Activated CD8-positive, alpha-beta T cell treated with anti-CD3 and anti-CD28 coated beads for 36 hours (primary cell): ENCODE measurements at regions not wholly inside any gene's neighbourhood (a gene's known extent, or its start where the extent isn't known, plus 50 kb on each side); places are given as distances from the start of the nearest gene placed in this dataset.
A peak's percentile ranks its signal among the peaks of the same experiment; 100 is the strongest.

Source experiments
- ATAC-seq: fragments of 200-7000 bp; cut with Tn5 transposase; one replicate; pipeline ENCODE4 v1.10.0; 2021; ENCODE audit warnings: mild to moderate bottlenecking, moderate library complexity
- CTCF ChIA-PET: fragments of 350-600 bp; sonication (Branson Sonifier 250); formaldehyde crosslinking; loops from one replicate; lab custom pipeline; 2021; ENCODE audit warnings: antibody characterized with exemption; lab: Charles Lee
- POLR2A ChIA-PET: fragments of 350-600 bp; sonication (Branson Sonifier 250); formaldehyde crosslinking; loops from one replicate; lab custom pipeline; 2021; ENCODE audit warnings: antibody characterized with exemption; lab: Charles Lee
- DNase-seq: peaks from one replicate; pipeline ENCODE4 v3.0.0-alpha.2; 2020
- H3K27ac Mint-ChIP-seq: one replicate; pipeline ENCODE4 v1.8.0; 2021; ENCODE audit warnings: mild to moderate bottlenecking, mixed read lengths
- H3K27me3 Mint-ChIP-seq: one replicate; pipeline ENCODE4 v1.8.0; 2021; ENCODE audit warnings: mixed read lengths
- H3K36me3 Mint-ChIP-seq: one replicate; pipeline ENCODE4 v1.8.0; 2021; ENCODE audit warnings: low read depth, mixed read lengths
- H3K4me1 Mint-ChIP-seq: one replicate; pipeline ENCODE4 v1.8.0; 2021; ENCODE audit warnings: low read depth, mixed read lengths
- H3K4me3 Mint-ChIP-seq: one replicate; pipeline ENCODE4 v1.8.0; 2021; ENCODE audit warnings: mild to moderate bottlenecking, moderate library complexity, mixed read lengths
- H3K9me3 Mint-ChIP-seq: one replicate; pipeline ENCODE4 v1.8.0; 2021; ENCODE audit warnings: mixed read lengths
- CTCF ChIP-seq: fragments of 200-600 bp; IDR thresholded peaks from one replicate; pipeline ENCODE4 v1.8.0; 2022; ENCODE audit warnings: antibody characterized with exemption, mild to moderate bottlenecking
- intact Hi-C: fragments of 100-400 bp; cut with micrococcal nuclease; formaldehyde crosslinking; loops from one replicate; pipeline ENCODE4 v1.10.0; 2022

GRCh38 chr14:34931206-34931605 lies 51.6 kb upstream of the SRP54 start:
- H3K4me1 Mint-ChIP-seq, result peaks cover 40% of the 10 kb centered on the region
- H3K27ac Mint-ChIP-seq, result peak overlapping the region; percentile 97
- ChIA-PET POLR2A (interaction anchor here (0.9 to 2.4 kb wide), 5 partner anchors 51 to 485 kb away, joined by 4 to 13 read pairs (median 9); partner anchors contain the start of genes BAZ1A, FAM177A1 and SRP54), CTCF (interaction anchor here (2.5 kb wide), 1 partner anchor 50 kb away, joined by 11 read pairs; no protein-coding TSS in a partner anchor)
- H3K4me3 Mint-ChIP-seq, result peak overlapping the region; percentile 60
- intact Hi-C loops, result loop anchor here (5.0 kb wide), 1 partner anchor 51 kb away; the partner anchor contains the start of gene SRP54
- H3K9me3 Mint-ChIP-seq, result peaks cover 4% of the 10 kb centered on the region
- peaks cover 10% of the 10 kb centered on the region for H3K36me3 Mint-ChIP-seq
- ATAC-seq, result peak; percentile 79
- peak; percentile 48 for DNase-seq
- TF ChIP-seq CTCF, result no peak
- H3K27me3 Mint-ChIP-seq, result no peaks in the 10 kb centered on the region

GRCh38 chr14:34930591-34931091 lies 52.2 kb upstream of the SRP54 start:
- ChIA-PET CTCF (interaction anchor here (0.7 to 2.5 kb wide), 2 partner anchors 50 to 65 kb away, joined by 3 to 11 read pairs; no protein-coding TSS in a partner anchor), POLR2A (interaction anchor here (0.7 to 2.4 kb wide), 7 partner anchors 52 to 486 kb away, joined by 3 to 13 read pairs (median 5); partner anchors contain the start of genes BAZ1A, FAM177A1 and SRP54)
- TF ChIP-seq CTCF, result no peak
- peaks cover 10% of the 10 kb centered on the region for H3K36me3 Mint-ChIP-seq
- intact Hi-C loops, result loop anchor here (5.0 kb wide), 1 partner anchor 52 kb away; the partner anchor contains the start of gene SRP54
- peaks cover 40% of the 10 kb centered on the region for H3K4me1 Mint-ChIP-seq
- peak; percentile 60 for ATAC-seq
- H3K27ac Mint-ChIP-seq, result peak overlapping the region; percentile 97
- H3K4me3 Mint-ChIP-seq, result peak overlapping the region; percentile 67
- no peaks in the 10 kb centered on the region for H3K27me3 Mint-ChIP-seq
- peaks cover 4% of the 10 kb centered on the region for H3K9me3 Mint-ChIP-seq
- peak; percentile 38 for DNase-seq

DNA sequence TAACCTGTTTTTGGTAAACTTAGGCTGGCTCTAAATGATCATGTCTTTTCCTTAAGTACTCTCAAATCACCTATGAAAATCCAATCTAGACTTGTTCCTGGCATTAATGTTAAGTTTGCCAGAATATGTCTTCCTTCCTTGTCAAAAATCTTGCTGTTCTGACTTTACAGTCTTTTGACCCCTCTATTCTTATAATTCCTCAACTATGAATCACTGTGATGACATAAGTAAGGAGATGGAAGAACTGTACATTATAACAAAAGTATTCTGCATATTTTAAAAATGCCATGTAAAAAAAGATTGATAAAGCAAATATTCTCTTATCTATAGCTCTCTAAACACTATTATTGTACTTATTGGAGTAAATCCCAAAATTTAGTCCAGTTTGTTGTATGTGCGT lies 51.4 kb upstream of the BAZ1A start:
- H3K27ac Mint-ChIP-seq, result no peak overlapping the region
- ChIA-PET POLR2A (interaction anchor here (1.5 kb wide), 1 partner anchor 55 kb away, joined by 3 read pairs; no protein-coding TSS in a partner anchor), CTCF (no interaction called here)
- H3K36me3 Mint-ChIP-seq, result peaks cover 4% of the 10 kb centered on the region
- H3K4me3 Mint-ChIP-seq, result no peak overlapping the region
- no peaks in the 10 kb centered on the region for H3K27me3 Mint-ChIP-seq
- intact Hi-C loops, result no loop called here
- peaks cover 25% of the 10 kb centered on the region for H3K4me1 Mint-ChIP-seq
- no peak for TF ChIP-seq CTCF
- ATAC-seq, result no peak
- H3K9me3 Mint-ChIP-seq, result no peaks in the 10 kb centered on the region
- no peak for DNase-seq
